Smooth muscle cell (in vitro differentiated cells): ENCODE measurements at regions not wholly inside any gene's neighbourhood (a gene's known extent, or its start where the extent isn't known, plus 50 kb on each side); places are given as distances from the start of the nearest gene placed in this dataset.

Source experiments
- DNase-seq: peaks from one replicate; lab custom pipeline; 2025; ENCODE audit not compliant: unreplicated experiment; lab: John Stamatoyannopoulos, UW
- H2AFZ ChIP-seq: fragments of 200-600 bp; sonication (generic); 2 replicates; pipeline ENCODE4 v1.6.0; 2016; ENCODE audit warnings: antibody characterized with exemption, low read depth, mild to moderate bottlenecking
- H3F3A ChIP-seq: fragments of 200-600 bp; sonication (generic); 2 replicates; pipeline ENCODE4 v1.6.0; 2017; ENCODE audit warnings: antibody characterized with exemption, low read depth
- H3K27ac ChIP-seq: fragments of 200-600 bp; sonication (generic); 2 replicates; pipeline ENCODE4 v1.5.1; 2016; ENCODE audit warnings: low read depth, mild to moderate bottlenecking
- H3K27me3 ChIP-seq: fragments of 200-600 bp; sonication (generic); 2 replicates; pipeline ENCODE4 v1.6.1; 2016; ENCODE audit warnings: low read depth, mild to moderate bottlenecking
- H3K36me3 ChIP-seq: fragments of 200-600 bp; sonication (generic); 2 replicates; pipeline ENCODE4 v1.5.1; 2016; ENCODE audit warnings: low read depth
- H3K4me1 ChIP-seq: fragments of 200-600 bp; sonication (generic); 2 replicates; pipeline ENCODE4 v1.5.1; 2016; ENCODE audit warnings: low read depth
- H3K4me2 ChIP-seq: fragments of 200-600 bp; sonication (generic); 2 replicates; pipeline ENCODE4 v1.6.0; 2016; ENCODE audit warnings: mild to moderate bottlenecking
- H3K4me3 ChIP-seq: fragments of 200-600 bp; sonication (generic); 2 replicates; pipeline ENCODE4 v1.5.1; 2016; ENCODE audit warnings: mild to moderate bottlenecking
- H3K79me2 ChIP-seq: fragments of 200-600 bp; sonication (generic); 2 replicates; pipeline ENCODE4 v1.6.0; 2016; ENCODE audit warnings: low read depth, mild to moderate bottlenecking
- H3K9ac ChIP-seq: fragments of 200-600 bp; sonication (generic); 2 replicates; pipeline ENCODE4 v1.6.0; 2016; ENCODE audit warnings: low read depth
- H3K9me3 ChIP-seq: fragments of 200-600 bp; sonication (generic); replicated peaks from 2 replicates; pipeline ENCODE4 v1.5.1; 2016; ENCODE audit warnings: low read depth
- H4K20me1 ChIP-seq: fragments of 200-600 bp; sonication (generic); 2 replicates; pipeline ENCODE4 v1.6.0; 2016; ENCODE audit warnings: low read depth
- WGBS: methylation state at CpG from one replicate; pipeline ENCODE4 v1.1.7; 2016; ENCODE audit warnings: low lambda C conversion rate; 5-methylcytosine and 5-hydroxymethylcytosine counted together
- TF ChIP-seq, protein P1 (sequence below): fragments of 200-600 bp; sonication (generic); IDR thresholded peaks from 2 replicates; pipeline ENCODE4 v1.5.1; 2017; ENCODE audit warnings: borderline replicate concordance, mild to moderate bottlenecking, antibody characterized with exemption; ENCODE audit not compliant: insufficient read depth, poor library complexity, severe bottlenecking

DNA sequence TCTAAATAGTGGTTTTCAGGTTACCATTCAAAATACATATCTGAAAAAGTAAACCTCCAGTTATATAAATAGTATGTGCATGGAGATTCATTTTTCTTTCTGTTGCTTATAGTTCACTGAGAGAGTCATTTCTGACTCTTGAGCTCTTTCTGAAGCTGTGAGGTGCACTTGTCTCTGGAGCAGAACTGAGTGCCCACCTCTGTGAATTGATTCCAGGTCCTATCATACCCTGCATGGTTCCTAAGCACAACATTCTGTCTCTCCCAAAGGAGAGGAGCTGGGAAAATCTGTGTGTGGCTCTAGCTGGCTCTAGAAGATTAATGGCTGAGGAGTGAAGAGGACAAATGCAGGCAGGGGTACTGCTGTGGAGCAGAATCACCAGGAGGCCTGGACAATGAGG is 161.6 kb upstream of the HCCS start:
- TF ChIP-seq, protein P1, sequence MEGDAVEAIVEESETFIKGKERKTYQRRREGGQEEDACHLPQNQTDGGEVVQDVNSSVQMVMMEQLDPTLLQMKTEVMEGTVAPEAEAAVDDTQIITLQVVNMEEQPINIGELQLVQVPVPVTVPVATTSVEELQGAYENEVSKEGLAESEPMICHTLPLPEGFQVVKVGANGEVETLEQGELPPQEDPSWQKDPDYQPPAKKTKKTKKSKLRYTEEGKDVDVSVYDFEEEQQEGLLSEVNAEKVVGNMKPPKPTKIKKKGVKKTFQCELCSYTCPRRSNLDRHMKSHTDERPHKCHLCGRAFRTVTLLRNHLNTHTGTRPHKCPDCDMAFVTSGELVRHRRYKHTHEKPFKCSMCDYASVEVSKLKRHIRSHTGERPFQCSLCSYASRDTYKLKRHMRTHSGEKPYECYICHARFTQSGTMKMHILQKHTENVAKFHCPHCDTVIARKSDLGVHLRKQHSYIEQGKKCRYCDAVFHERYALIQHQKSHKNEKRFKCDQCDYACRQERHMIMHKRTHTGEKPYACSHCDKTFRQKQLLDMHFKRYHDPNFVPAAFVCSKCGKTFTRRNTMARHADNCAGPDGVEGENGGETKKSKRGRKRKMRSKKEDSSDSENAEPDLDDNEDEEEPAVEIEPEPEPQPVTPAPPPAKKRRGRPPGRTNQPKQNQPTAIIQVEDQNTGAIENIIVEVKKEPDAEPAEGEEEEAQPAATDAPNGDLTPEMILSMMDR: no peak
- Histone ChIP-seq H3K9me3 (no peaks in the 10 kb centered on the region), H3K4me3 (no peak overlapping the region), H3K27ac (no peak overlapping the region), H3K9ac (no peak overlapping the region), H3K27me3 (no peaks in the 10 kb centered on the region), H3K79me2 (no peaks in the 10 kb centered on the region), H3K4me2 (no peak overlapping the region), H4K20me1 (no peaks in the 10 kb centered on the region), H3K4me1 (no peaks in the 10 kb centered on the region), H3K36me3 (no peaks in the 10 kb centered on the region), H2AFZ (no peak overlapping the region), H3F3A (no peaks in the 10 kb centered on the region)
- DNase-seq: no peak

DNA sequence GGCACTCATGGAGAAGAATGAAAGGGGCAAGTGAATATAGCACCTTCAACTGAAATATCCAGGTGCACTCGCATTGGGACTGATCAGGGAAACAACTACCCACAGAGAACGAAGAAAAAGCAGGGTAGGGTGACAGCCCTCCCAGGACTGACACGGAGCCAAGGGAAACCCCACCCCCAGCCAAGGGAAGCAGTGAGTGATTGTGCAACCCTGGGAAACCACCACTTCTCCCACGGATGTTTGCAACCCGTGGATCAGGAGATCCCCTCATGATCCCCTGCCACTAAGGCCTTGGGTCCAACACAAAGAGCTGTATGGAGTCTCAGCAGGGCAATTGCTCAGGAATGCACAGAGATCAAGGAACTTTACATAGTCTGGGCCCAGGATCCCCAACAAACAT is 158.5 kb upstream of the HCCS start:
- H3K4me1 ChIP-seq: no peaks in the 10 kb centered on the region
- H3K4me2 ChIP-seq: no peak overlapping the region
- TF ChIP-seq, protein P1: no peak
- H3K36me3 ChIP-seq: no peaks in the 10 kb centered on the region
- WGBS: 70% methylated on average over 5 of the region's 5 CpGs
- no peak overlapping the region for H3K4me3 ChIP-seq
- H2AFZ ChIP-seq: no peak overlapping the region
- DNase-seq: no peak
- no peak overlapping the region for H3K9ac ChIP-seq
- no peaks in the 10 kb centered on the region for H3K79me2 ChIP-seq
- no peaks in the 10 kb centered on the region for H4K20me1 ChIP-seq
- no peaks in the 10 kb centered on the region for H3F3A ChIP-seq
- no peak overlapping the region for H3K27ac ChIP-seq
- peaks cover 5% of the 10 kb centered on the region for H3K9me3 ChIP-seq
- no peaks in the 10 kb centered on the region for H3K27me3 ChIP-seq

DNA sequence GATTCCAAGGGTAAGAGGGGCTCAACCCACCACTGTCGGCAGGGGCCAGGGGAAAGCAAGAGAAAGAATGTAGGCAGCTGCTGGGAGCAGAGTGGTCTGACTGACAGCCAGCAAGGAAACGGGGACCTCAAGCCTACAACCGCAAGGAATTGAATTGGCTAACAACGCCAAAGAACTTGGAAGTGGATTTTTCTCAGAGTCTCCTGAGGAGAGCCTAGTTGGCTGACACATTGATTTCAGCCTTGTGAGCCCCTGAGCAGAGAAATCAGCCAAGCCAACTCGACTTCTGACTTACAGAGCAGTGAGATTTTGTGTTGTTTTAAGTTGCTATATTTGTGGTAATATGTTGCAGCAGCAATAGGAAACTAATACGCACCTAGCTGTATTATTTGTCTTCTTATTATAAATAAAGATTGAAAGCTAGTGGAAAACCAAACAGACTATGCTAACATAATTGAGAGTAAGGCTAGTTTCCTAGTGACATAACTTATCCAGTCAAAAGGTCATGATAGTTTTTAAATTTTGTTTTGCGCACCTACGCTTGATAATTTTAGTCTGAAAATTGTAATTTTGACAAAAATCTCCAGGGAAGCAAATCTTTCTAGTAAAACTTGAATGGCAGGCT is 145.8 kb upstream of the HCCS start:
- H3K27me3 ChIP-seq: no peaks in the 10 kb centered on the region
- no peaks in the 10 kb centered on the region for H4K20me1 ChIP-seq
- H3K4me3 ChIP-seq: no peak overlapping the region
- TF ChIP-seq, protein P1: no peak
- no peak overlapping the region for H3K27ac ChIP-seq
- H3F3A ChIP-seq: no peaks in the 10 kb centered on the region
- no peak for DNase-seq
- H3K9ac ChIP-seq: no peak overlapping the region
- no peak overlapping the region for H2AFZ ChIP-seq
- H3K4me1 ChIP-seq: no peaks in the 10 kb centered on the region
- H3K36me3 ChIP-seq: no peaks in the 10 kb centered on the region
- WGBS: 83% methylated on average over 8 of the region's 8 CpGs
- H3K4me2 ChIP-seq: no peak overlapping the region
- no peaks in the 10 kb centered on the region for H3K79me2 ChIP-seq
- no peaks in the 10 kb centered on the region for H3K9me3 ChIP-seq

DNA sequence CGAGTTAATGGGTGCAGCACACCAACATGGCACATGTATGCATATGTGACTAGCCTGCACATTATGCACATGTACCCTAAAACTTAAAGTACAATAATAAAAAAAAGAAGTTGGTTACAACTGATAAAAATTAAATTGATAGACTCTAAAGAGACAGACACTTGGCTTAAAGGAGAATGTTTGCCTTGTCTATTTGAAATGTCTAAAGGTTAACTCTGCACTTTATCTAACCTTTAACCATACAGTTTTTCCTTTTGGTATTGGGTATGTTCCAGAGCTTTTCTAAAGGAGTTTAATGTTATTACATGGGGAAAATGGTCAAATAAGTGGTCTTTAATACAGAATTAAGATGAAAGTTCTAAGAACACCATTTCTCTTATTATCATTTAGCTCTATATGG is 145.1 kb upstream of the HCCS start:
- Histone ChIP-seq H3K4me3 (no peak overlapping the region), H2AFZ (no peak overlapping the region), H3K36me3 (no peaks in the 10 kb centered on the region), H3F3A (no peaks in the 10 kb centered on the region), H3K4me1 (no peaks in the 10 kb centered on the region), H3K9ac (no peak overlapping the region), H3K27me3 (no peaks in the 10 kb centered on the region), H4K20me1 (no peaks in the 10 kb centered on the region), H3K27ac (no peak overlapping the region), H3K79me2 (no peaks in the 10 kb centered on the region), H3K9me3 (no peaks in the 10 kb centered on the region), H3K4me2 (no peak overlapping the region)
- TF ChIP-seq, protein P1: no peak
- WGBS: 78% methylated on average over 1 of the region's 1 CpG
- no peak for DNase-seq
